ENCODE measurements at regions not wholly inside any gene's neighbourhood (a gene's known extent, or its start where the extent isn't known, plus 50 kb on each side); places are given as distances from the start of the nearest gene placed in this dataset.

- H3K14ac ChIP-seq (ENCODE audit: insufficient read length): no peak overlapping the region
- H2BK120ac ChIP-seq (replicated peaks; ENCODE audit: low read depth, low read length): no peak overlapping the region
- no peak overlapping the region for H3K23ac ChIP-seq (ENCODE audit: insufficient read length)
- CTCF ChIA-PET (ENCODE audit: partially characterized antibody): no interaction called here
- no peak overlapping the region for H2BK15ac ChIP-seq (ENCODE audit: low read length)
- H3K79me2 ChIP-seq (ENCODE audit: control insufficient read depth in 1 of 2, insufficient read depth in 2 of 2, low read length in 2 of 2): no peaks in the 10 kb centered on the region
- no peak overlapping the region for H2BK20ac ChIP-seq (ENCODE audit: low read length)
- no peak overlapping the region for H4K91ac ChIP-seq (replicated peaks; ENCODE audit: insufficient read length, low read length)
- H2BK12ac ChIP-seq (ENCODE audit: low read depth, low read length): no peak overlapping the region
- H3K4me3 ChIP-seq (ENCODE audit: extremely low read depth in 1 of 4, insufficient read depth in 2 of 4, low read depth in 3 of 4, low read length in 4 of 4): no peak overlapping the region
- H3K9me3 ChIP-seq (ENCODE audit: insufficient read depth in 2 of 2, low read depth in 1 of 2, low read length in 1 of 2): no peaks in the 10 kb centered on the region
- no peaks in the 10 kb centered on the region for H3K4me1 ChIP-seq (replicated peaks in 1 of 4; ENCODE audit: control insufficient read depth in 3 of 4, insufficient read depth in 4 of 4, low read length in 3 of 4)
- H3K36me3 ChIP-seq (ENCODE audit: control insufficient read depth in 2 of 4, insufficient read depth in 4 of 4, low read length in 3 of 4): no peaks in the 10 kb centered on the region
- no peak overlapping the region for H3K56ac ChIP-seq (replicated peaks; ENCODE audit: insufficient read length, low read depth, low read length)
- TF ChIP-seq POLR2A (IDR thresholded peaks at IDR 0.05; ENCODE audit: control extremely low read depth in 1 of 2, low read depth in 2 of 2, low read length in 2 of 2) (no peak), BACH1 (IDR thresholded peaks at IDR 0.05; ENCODE audit: low read length) (no peak), E2F6 (IDR thresholded peaks at IDR 0.05) (no peak), TBP (IDR thresholded peaks at IDR 0.05; ENCODE audit: low read depth, low read length) (no peak), TAF1 (IDR thresholded peaks at IDR 0.05; ENCODE audit: low read depth, low read length) (no peak), USF2 (IDR thresholded peaks at IDR 0.05; ENCODE audit: low read length) (no peak), YY1 (IDR thresholded peaks at IDR 0.05; ENCODE audit: low read depth, low read length) (no peak), SRF (IDR thresholded peaks at IDR 0.05; ENCODE audit: low read depth, low read length) (no peak), CBX5 (IDR thresholded peaks at IDR 0.05; ENCODE audit: low read depth, low read length) (no peak), BRCA1 (IDR thresholded peaks at IDR 0.05; ENCODE audit: low read depth, low read length) (no peak), POLR2AphosphoS5 (IDR thresholded peaks at IDR 0.05; ENCODE audit: low read depth, low read length) (no peak), CHD1 (IDR thresholded peaks at IDR 0.05; ENCODE audit: low read depth, low read length) (no peak), MAFK (IDR thresholded peaks at IDR 0.05; ENCODE audit: low read depth, low read length) (no peak)
- no peaks in the 10 kb centered on the region for H3K79me1 ChIP-seq (ENCODE audit: low read depth, low read length)
- DNase-seq (ENCODE audit: low read depth in 1 of 2, low spot score in 2 of 2) (no peak), FAIRE-seq (no peak)
- H3K23me2 ChIP-seq (ENCODE audit: low read depth, low read length): no peaks in the 10 kb centered on the region
- H4K5ac ChIP-seq (ENCODE audit: insufficient read length, low read depth, low read length): no peak overlapping the region
- no peak overlapping the region for H3K18ac ChIP-seq (ENCODE audit: extremely low read depth, low read length)
- no peak overlapping the region for H2BK5ac ChIP-seq (ENCODE audit: low read depth, low read length)
- no peaks in the 10 kb centered on the region for H3K27me3 ChIP-seq (replicated peaks in 1 of 4; ENCODE audit: control insufficient read depth in 3 of 4, extremely low read depth in 1 of 4, insufficient read depth in 3 of 4, low read length in 3 of 4)
- no peak overlapping the region for H2AFZ ChIP-seq (ENCODE audit: low read length)
- POLR2A ChIA-PET (ENCODE audit: partially characterized antibody): no interaction called here
- no peak overlapping the region for H3K9ac ChIP-seq (replicated peaks in 1 of 4; ENCODE audit: extremely low read depth in 1 of 4, low read depth in 3 of 4, low read length in 3 of 4)
- H4K20me1 ChIP-seq (replicated peaks in 1 of 2; ENCODE audit: control insufficient read depth in 1 of 2, insufficient read depth in 2 of 2, low read length in 2 of 2): no peaks in the 10 kb centered on the region
- H3K4ac ChIP-seq (replicated peaks; ENCODE audit: insufficient read length, low read depth, low read length): no peak overlapping the region
- no peak overlapping the region for H2AK5ac ChIP-seq (ENCODE audit: low read depth, low read length)
- no peak overlapping the region for H3K4me2 ChIP-seq (ENCODE audit: insufficient read depth in 1 of 2, low read depth in 2 of 2, low read length in 2 of 2)
- H3K27ac ChIP-seq (ENCODE audit: low read depth, low read length): no peak overlapping the region
- WGBS, 2 experiments (ENCODE audit: extremely low coverage in 1 of 2, insufficient coverage in 1 of 2, insufficient read length in 1 of 2, insufficient replicate concordance in 2 of 2, low coverage in 1 of 2, low lambda C conversion rate in 2 of 2, missing lambda C conversion rate in 1 of 2): 90% methylated on average over 4 of the region's 4 CpGs; no CpG with 5 or more reads in 1 of the 2 experiments
- no peak overlapping the region for H4K8ac ChIP-seq (ENCODE audit: extremely low read depth, insufficient read depth, low read length)
These were observed 478.0 kb upstream of the DDX18 start for GRCh38 chr2:117336496-117336895.
